OCI-LY3 (cell line): ENCODE measurements at regions not wholly inside any gene's neighbourhood (a gene's known extent, or its start where the extent isn't known, plus 50 kb on each side); places are given as distances from the start of the nearest gene placed in this dataset.

Source experiments
- CTCF ChIP-seq: fragments of 200-600, 300-600 bp; sonication (generic); IDR thresholded peaks from 2 replicates; pipeline ENCODE4 v1.5.1; 2014; ENCODE audit warnings: antibody characterized with exemption, low read length, low read depth
- EZH2phosphoT487 ChIP-seq: fragments of 200-600 bp; shearing (Covaris generic); IDR thresholded peaks from 2 replicates; pipeline ENCODE4 v1.6.1; 2018; ENCODE audit warnings: antibody characterized with exemption, mixed run types, low read depth

- TF ChIP-seq CTCF (no peak), EZH2phosphoT487 (no peak)
These were observed 89.2 kb upstream of the SPATS2L start for GRCh38 chr2:200217320-200217719.
